ENCODE measurements at regions not wholly inside any gene's neighbourhood (a gene's known extent, or its start where the extent isn't known, plus 50 kb on each side); places are given as distances from the start of the nearest gene placed in this dataset.
"Not testable (repeated sequence)": the region's sequence is repeated elsewhere in the genome, so short reads cannot be mapped to it uniquely, and the experiment has no call there.

DNA sequence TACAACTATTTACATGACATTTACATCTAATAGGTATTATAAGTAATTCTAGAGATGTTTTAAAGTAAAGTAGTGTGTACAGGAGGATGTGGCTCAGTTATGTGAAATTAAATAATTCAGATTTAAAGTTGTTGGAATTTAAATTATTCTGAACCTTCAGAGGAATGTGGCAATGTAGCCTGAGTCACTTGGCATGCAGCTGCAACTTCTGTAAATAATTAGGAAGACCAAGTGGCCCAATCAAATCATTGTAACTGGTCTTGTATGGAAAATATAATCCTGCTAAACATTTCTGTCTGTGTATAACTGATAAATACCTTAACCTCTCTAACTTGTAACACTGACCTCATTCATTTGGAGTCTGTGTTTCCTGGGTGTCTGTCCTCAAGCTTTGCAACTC lies 828.9 kb downstream of the GLUD2 start:
- no peak for DNase-seq

- DNase-seq: not testable (repeated sequence)
These were observed 829.9 kb downstream of the GLUD2 start for GRCh38 chrX:121877337-121877736.

DNA sequence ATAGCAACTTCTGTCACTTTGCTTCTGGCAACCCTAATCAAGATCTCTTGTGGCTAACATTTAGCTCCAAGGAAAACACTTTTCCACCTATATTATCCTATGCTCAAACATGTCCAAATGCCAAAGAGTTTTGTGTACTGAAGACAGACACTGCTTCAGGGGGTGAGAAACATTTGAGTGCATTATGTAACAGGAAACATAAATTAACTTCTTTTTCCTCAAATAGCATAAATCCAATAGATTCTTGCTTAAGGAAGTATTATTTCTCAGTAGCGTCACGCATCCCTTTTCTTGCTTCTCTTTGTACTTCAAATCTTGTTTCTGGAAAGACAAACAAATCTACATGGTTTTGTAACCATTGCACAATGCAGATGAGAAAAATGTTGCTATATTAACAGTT lies 839.1 kb downstream of the GLUD2 start:
- DNase-seq: no peak

DNA sequence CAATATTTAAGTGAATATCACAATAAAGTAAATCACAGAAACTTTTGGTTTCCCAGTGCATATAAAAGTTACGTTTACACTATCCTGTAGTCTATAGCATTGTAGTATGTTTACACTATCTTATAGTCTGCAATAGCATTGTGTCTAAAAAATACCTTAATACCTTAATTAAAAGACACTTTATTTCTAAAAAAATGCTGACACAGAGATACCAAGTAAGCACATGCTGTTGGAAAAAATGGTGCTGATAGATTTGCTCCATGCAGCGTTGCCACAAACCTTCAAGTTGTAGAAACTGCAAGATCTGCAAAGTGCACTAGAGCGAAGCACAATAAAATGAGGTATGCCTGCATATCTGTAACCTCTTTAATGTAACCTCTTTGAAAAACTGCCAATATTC lies 847.3 kb downstream of the GLUD2 start:
- DNase-seq: no peak

DNA sequence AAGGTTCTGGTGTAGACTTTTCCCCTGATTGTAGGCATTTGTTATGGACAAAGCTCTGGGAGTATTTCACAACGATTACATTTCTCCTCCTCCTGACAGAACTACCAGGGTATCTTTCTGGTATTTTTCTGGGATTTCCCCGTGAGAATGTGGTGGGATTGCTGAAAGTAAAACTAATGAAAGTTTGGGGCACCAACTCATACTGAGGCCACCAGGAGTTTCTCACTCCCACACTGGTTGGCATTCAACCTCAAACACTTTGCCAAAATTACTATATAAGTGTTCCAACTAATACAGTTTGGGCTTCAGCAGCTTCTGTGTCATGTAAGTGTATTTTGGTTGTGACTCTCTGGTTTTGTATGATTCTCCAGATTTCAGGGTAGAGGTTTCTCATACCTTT lies 855.1 kb downstream of the GLUD2 start:
- no peak for DNase-seq

- no peak for DNase-seq
These were observed 856.6 kb downstream of the GLUD2 start for GRCh38 chrX:121903961-121904360.

DNA sequence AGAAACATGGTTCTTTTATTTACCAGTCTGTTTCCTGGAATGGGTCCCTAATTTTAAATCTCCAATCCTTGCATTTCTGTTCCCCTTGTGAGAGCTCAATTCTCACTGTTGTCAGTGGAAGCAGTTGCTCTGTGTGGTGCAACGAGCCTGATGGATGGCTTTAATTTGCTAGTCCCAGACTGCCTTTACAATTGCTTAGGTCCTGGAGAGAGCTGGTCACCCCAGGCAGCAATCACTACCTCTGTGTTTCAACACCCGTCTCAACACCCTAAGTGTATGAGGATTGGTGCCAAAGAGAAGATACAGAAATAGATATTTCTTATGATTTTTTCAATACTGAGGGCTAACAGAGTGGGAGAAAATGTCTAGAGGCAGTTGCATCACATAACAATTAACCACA lies 873.8 kb downstream of the GLUD2 start:
- DNase-seq: no peak

GRCh38 chrX:121931567-121931966 lies 884.2 kb downstream of the GLUD2 start:
- no peak for DNase-seq

GRCh38 chrX:121932688-121933087 lies 885.3 kb downstream of the GLUD2 start:
- DNase-seq: no peak

- DNase-seq: no peak
These were observed 901.8 kb downstream of the GLUD2 start for GRCh38 chrX:121949041-121949760.

DNA sequence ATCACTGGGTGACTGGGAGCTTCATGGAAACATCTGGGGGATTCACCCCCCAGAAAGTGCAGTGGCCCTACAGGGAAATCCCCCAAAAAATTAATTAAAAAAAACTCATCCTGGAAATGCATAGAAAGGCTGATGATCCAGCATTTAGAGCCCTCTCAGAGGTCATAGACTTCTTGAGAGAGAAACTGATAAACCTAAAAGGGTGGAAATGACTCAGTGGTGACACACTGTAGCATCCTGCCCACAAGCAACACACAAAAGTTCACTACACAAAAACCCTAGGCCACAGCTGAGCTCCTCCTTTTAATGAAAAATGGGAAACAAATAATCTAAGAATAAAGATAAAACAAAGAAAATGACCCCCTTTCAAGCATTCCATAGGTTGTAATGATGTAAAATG lies 911.5 kb downstream of the GLUD2 start:
- DNase-seq: no peak

DNA sequence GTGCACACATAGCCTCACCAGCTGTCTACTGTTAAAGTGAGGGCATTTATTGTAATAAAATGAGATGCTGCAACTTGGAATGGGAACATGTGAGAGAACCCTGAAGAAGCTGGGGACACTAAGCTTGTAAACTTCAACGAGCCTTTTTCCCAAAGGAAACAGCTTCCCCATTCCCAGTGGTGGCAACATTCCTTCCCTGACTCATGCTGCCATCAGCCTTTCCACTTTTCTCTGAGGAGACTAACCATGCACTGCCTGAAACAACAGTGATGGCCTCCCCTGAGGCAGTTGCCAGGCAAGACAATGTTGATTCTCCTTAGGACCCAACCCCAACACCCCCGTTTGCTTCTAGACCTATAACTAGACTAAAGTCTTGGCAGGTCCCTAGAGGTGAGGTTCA lies 928.3 kb downstream of the GLUD2 start:
- no peak for DNase-seq

GRCh38 chrX:121987163-121987562 lies 939.8 kb downstream of the GLUD2 start:
- no peak for DNase-seq

GRCh38 chrX:121987835-121988234 lies 940.4 kb downstream of the GLUD2 start:
- no peak for DNase-seq

GRCh38 chrX:122004127-122004526 lies 956.7 kb downstream of the GLUD2 start:
- no peak for DNase-seq

GRCh38 chrX:122026665-122027064 lies 979.3 kb downstream of the GLUD2 start:
- DNase-seq: no peak

DNA sequence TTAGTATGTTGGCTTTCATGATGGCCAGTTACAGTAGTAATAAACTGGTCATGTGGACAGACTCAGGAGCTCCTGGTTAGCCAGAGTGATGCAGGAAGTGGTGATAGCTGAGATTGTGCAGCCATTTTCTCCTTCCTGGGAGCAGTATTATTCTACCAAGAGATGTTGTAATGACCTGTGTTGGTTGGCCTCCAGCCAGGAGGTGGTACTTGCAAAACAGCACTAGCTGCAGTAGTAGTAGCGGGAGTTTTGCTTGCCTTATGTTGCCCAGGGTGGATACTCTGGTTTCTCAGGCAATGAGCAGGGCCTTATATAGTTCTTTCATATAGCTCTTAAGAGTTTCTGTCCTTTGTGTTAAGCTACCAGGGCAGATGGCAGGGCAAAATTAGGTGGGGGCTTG lies 998.8 kb downstream of the GLUD2 start:
- DNase-seq: no peak

DNA sequence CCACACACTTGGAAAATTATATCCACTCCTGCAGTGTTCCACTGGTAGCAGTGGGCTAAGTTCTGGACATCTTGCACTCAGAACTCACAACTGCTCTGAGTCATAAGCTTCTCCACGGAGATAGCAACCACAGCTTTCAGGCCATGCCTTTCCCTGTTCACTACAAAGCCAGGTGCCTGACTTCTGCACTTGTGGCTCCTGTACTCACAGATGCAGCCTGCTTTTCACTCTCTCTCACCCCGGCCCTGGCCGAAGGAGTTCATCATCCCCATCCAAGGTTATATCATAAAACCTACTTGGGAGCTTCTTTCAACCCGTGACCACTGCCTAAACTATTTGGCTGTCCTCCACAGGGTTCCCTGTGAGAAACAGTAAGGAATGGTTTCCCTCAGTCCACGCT lies 999.4 kb downstream of the GLUD2 start:
- DNase-seq: no peak

- DNase-seq: no peak
These were observed 999.9 kb downstream of the GLUD2 start for GRCh38 chrX:122047261-122047660.

DNA sequence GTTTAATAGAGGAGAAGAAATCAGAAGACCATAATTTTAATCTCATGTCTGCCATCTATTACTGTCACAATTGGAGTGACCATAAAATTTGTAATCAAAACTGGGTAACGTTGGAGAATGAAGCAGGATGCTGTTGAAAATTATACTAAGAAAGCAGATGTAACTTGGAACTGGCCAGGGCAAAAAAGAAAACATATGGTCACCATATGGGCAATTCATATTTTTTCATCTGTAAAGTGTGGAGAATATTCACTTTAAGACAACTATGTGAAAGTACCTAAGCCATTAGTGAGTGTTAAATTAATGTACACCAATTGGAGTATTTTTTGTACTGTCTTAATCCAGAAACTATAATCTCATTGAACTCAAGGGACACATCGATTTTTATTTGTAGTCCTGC lies 1008.0 kb downstream of the GLUD2 start:
- DNase-seq: no peak

DNA sequence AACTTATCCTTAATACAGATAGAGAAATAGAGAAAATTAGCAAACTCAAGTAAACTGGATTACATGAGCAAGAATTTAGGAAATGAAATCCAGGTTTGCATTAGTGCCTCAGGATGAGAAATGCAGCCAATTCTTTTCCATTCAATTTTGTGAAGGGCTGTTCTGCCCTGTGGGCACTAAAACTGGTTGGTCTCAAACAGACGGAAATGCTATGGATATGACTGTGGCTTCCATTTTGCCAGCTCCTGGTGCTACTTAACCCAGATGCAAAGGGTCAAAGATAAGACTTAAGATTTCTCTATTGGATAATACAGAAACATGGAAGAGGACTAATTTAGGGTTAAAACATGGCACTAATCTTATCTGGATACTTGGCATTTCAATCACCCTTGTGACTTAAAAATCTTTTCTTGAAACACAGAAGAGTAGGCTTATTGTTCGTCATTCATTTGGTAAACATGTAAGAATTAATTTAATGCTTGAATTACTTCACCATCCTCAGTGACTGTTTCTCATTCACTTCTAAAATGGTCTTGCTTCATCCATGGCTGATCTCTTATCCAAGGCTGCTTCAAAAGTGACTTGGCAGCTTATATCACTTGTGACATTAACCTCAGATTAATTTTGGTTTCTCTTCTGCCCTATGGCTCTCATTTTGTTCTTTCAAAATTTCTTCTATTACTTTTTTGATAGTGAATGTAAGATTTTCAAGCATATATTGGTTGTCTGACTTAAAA lies 1008.7 kb downstream of the GLUD2 start:
- DNase-seq: no peak

GRCh38 chrX:122076241-122076640 lies 1028.8 kb downstream of the GLUD2 start:
- no peak for DNase-seq

DNA sequence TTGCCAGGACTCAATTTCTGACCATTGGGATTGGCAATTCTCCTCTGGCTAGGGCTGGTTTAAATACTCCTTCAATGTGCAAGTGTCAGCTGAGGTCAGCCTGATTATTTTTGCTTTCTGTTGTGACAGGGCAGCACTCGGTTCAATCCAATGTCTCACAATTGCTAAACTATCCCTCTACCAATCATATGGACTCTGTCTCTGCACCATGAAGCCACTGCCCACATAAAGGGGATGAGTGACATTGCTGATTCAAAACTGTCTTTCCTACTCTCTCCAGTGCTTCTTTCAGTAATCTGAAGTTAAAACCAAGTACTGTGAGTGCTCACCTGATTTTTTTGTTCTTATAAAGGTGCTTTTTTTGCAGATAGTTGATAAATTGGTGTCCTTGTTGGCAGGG lies 1030.7 kb downstream of the GLUD2 start:
- no peak for DNase-seq

GRCh38 chrX:122087341-122087740 lies 1039.9 kb downstream of the GLUD2 start:
- DNase-seq: no peak

GRCh38 chrX:122091571-122091970 lies 1044.2 kb downstream of the GLUD2 start:
- DNase-seq: no peak

Data from NCI-H2227 treated with DMSO at 0.1 percent for 48 hours (cell line).